Prostate gland (tissue), 2 donors: ENCODE measurements at regions not wholly inside any gene's neighbourhood (a gene's known extent, or its start where the extent isn't known, plus 50 kb on each side); places are given as distances from the start of the nearest gene placed in this dataset.

Source experiments
- POLR2A ChIP-seq: fragments of 450-650 bp; IDR thresholded peaks from one replicate; pipeline ENCODE4 v1.6.1; 2016; ENCODE audit warnings: antibody characterized with exemption, mild to moderate bottlenecking
- POLR2AphosphoS5 ChIP-seq: sonication (generic); formaldehyde crosslinking; IDR thresholded peaks from one replicate; pipeline ENCODE4 v1.6.1; 2017; ENCODE audit warnings: antibody characterized with exemption
- TF ChIP-seq, protein P1 (sequence below), 4 experiments: fragments of 200-600 bp in 2 of 4; fragments of 450-650 bp in 2 of 4; sonication (generic) in 2 of 4; IDR thresholded peaks; 1 replicate in 3 of 4; 2 replicates in 1 of 4; pipeline ENCODE4 v1.5.1; 2016 to 2019; ENCODE audit warnings: antibody characterized with exemption in 4 of 4, mild to moderate bottlenecking in 2 of 4, moderate library complexity in 2 of 4

- no peak for TF ChIP-seq POLR2A
- TF ChIP-seq, protein P1, sequence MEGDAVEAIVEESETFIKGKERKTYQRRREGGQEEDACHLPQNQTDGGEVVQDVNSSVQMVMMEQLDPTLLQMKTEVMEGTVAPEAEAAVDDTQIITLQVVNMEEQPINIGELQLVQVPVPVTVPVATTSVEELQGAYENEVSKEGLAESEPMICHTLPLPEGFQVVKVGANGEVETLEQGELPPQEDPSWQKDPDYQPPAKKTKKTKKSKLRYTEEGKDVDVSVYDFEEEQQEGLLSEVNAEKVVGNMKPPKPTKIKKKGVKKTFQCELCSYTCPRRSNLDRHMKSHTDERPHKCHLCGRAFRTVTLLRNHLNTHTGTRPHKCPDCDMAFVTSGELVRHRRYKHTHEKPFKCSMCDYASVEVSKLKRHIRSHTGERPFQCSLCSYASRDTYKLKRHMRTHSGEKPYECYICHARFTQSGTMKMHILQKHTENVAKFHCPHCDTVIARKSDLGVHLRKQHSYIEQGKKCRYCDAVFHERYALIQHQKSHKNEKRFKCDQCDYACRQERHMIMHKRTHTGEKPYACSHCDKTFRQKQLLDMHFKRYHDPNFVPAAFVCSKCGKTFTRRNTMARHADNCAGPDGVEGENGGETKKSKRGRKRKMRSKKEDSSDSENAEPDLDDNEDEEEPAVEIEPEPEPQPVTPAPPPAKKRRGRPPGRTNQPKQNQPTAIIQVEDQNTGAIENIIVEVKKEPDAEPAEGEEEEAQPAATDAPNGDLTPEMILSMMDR (IDR thresholded peaks at IDR 0.05), result no peak
- TF ChIP-seq POLR2AphosphoS5, result no peak
Observed at GRCh38 chr18:71902482-71902881, 641.7 kb downstream of the CBLN2 start.
